ENCODE measurements at regions not wholly inside any gene's neighbourhood (a gene's known extent, or its start where the extent isn't known, plus 50 kb on each side); places are given as distances from the start of the nearest gene placed in this dataset.

GRCh38 chrX:96424007-96424406, 260.6 kb upstream of the DIAPH2 start:
- intact Hi-C loops (cut with DNase I), result no loop called here
- peak; percentile 32 for ATAC-seq
- DNase-seq (ENCODE audit: low spot score), result no peak

- intact Hi-C loops (cut with DNase I), result no loop called here
Observed at GRCh38 chrX:96425200-96425599, 259.4 kb upstream of the DIAPH2 start.

GRCh38 chrX:96430756-96431455, 253.7 kb upstream of the DIAPH2 start:
- intact Hi-C loops (cut with DNase I), result no loop called here
- ATAC-seq (no peak), DNase-seq (ENCODE audit: low spot score) (no peak)

More at GRCh38 chrX:96425200-96425599, 259.4 kb upstream of the DIAPH2 start:
- DNase-seq (ENCODE audit: low spot score) (no peak), ATAC-seq (no peak)

GRCh38 chrX:96432647-96433046, 252.0 kb upstream of the DIAPH2 start:
- ATAC-seq (no peak), DNase-seq (ENCODE audit: low spot score) (no peak)
- intact Hi-C loops (cut with DNase I), result no loop called here

- intact Hi-C loops (cut with DNase I), result no loop called here
- no peak for ATAC-seq
- no peak for DNase-seq (ENCODE audit: low spot score)
Observed at GRCh38 chrX:96433409-96434077, 251.1 kb upstream of the DIAPH2 start.

GRCh38 chrX:96435378-96436035, 249.1 kb upstream of the DIAPH2 start:
- ATAC-seq (no peak), DNase-seq (ENCODE audit: low spot score) (no peak)
- intact Hi-C loops (cut with DNase I), result no loop called here

- no peak for ATAC-seq
- no peak for DNase-seq (ENCODE audit: low spot score)
- intact Hi-C loops (cut with DNase I), result no loop called here
Observed at GRCh38 chrX:96436105-96436504, 248.5 kb upstream of the DIAPH2 start.

GRCh38 chrX:96438803-96439202, 245.8 kb upstream of the DIAPH2 start:
- ATAC-seq, result no peak
- intact Hi-C loops (cut with DNase I), result no loop called here
- no peak for DNase-seq (ENCODE audit: low spot score)

- peak; percentile 65 for ATAC-seq
- no peak for DNase-seq (ENCODE audit: low spot score)
- intact Hi-C loops (cut with DNase I), result no loop called here
Observed at GRCh38 chrX:96440941-96441340, 243.7 kb upstream of the DIAPH2 start.

GRCh38 chrX:96445531-96446065, 239.0 kb upstream of the DIAPH2 start:
- no peak for ATAC-seq
- intact Hi-C loops (cut with DNase I), result no loop called here
- DNase-seq (ENCODE audit: low spot score), result no peak

GRCh38 chrX:96446524-96446923, 238.1 kb upstream of the DIAPH2 start:
- ATAC-seq, result no peak
- DNase-seq (ENCODE audit: low spot score), result no peak
- intact Hi-C loops (cut with DNase I), result no loop called here

GRCh38 chrX:96447161-96447560, 237.5 kb upstream of the DIAPH2 start:
- intact Hi-C loops (cut with DNase I), result no loop called here
- ATAC-seq (no peak), DNase-seq (ENCODE audit: low spot score) (no peak)

GRCh38 chrX:96449191-96449590, 235.5 kb upstream of the DIAPH2 start:
- ATAC-seq, result no peak
- intact Hi-C loops (cut with DNase I), result no loop called here

GRCh38 chrX:96449896-96450295, 234.7 kb upstream of the DIAPH2 start:
- ATAC-seq, result no peak
- intact Hi-C loops (cut with DNase I), result no loop called here
- DNase-seq (ENCODE audit: low spot score), result no peak

More at GRCh38 chrX:96449191-96449590, 235.5 kb upstream of the DIAPH2 start:
- no peak for DNase-seq (ENCODE audit: low spot score)

- DNase-seq (ENCODE audit: low spot score), result no peak
- ATAC-seq, result no peak
Observed at GRCh38 chrX:96453139-96453538, 231.5 kb upstream of the DIAPH2 start.

GRCh38 chrX:96455078-96455477, 229.6 kb upstream of the DIAPH2 start:
- no peak for ATAC-seq
- DNase-seq (ENCODE audit: low spot score), result no peak
- intact Hi-C loops (cut with DNase I), result no loop called here

More at GRCh38 chrX:96453139-96453538, 231.5 kb upstream of the DIAPH2 start:
- intact Hi-C loops (cut with DNase I), result no loop called here

GRCh38 chrX:96464880-96465558, 219.6 kb upstream of the DIAPH2 start:
- intact Hi-C loops (cut with DNase I), result no loop called here
- no peak for DNase-seq (ENCODE audit: low spot score)
- no peak for ATAC-seq

- intact Hi-C loops (cut with DNase I), result no loop called here
- ATAC-seq (no peak), DNase-seq (ENCODE audit: low spot score) (no peak)
Observed at GRCh38 chrX:96474029-96474740, 210.5 kb upstream of the DIAPH2 start.

- intact Hi-C loops (cut with DNase I), result no loop called here
- ATAC-seq (no peak), DNase-seq (ENCODE audit: low spot score) (no peak)
Observed at GRCh38 chrX:96474741-96475125, 209.9 kb upstream of the DIAPH2 start.

Measured in sciatic nerve (tissue), 2 donors.